ENCODE measurements at regions not wholly inside any gene's neighbourhood (a gene's known extent, or its start where the extent isn't known, plus 50 kb on each side); places are given as distances from the start of the nearest gene placed in this dataset.

GRCh38 chr21:16742131-16742641, 770.7 kb upstream of the CXADR start:
- no peak for TF ChIP-seq EZH2 (IDR thresholded peaks at IDR 0.05; ENCODE audit: insufficient read depth, poor library complexity, severe bottlenecking)
- TF ChIP-seq EZH2phosphoT487 (IDR thresholded peaks at IDR 0.05; ENCODE audit: insufficient read depth, low read depth) = no peak

Data from GM23248 (cell line).